Mesenchymal stem cell (in vitro differentiated cells and primary cell): ENCODE measurements at regions not wholly inside any gene's neighbourhood (a gene's known extent, or its start where the extent isn't known, plus 50 kb on each side); places are given as distances from the start of the nearest gene placed in this dataset.
"Not testable (repeated sequence)": the region's sequence is repeated elsewhere in the genome, so short reads cannot be mapped to it uniquely, and the experiment has no call there.

Experiments
- DNase-seq: peaks from one replicate; pipeline ENCODE4 v3.0.0-alpha.2; 2013
- H2AFZ ChIP-seq: one replicate; pipeline ENCODE4 v1.6.1; 2013; ENCODE audit warnings: low read depth, mild to moderate bottlenecking, control low read depth, inconsistent platforms, low read length, moderate library complexity
- H2AK5ac ChIP-seq: 2 replicates; pipeline ENCODE4 v1.6.1; 2013; ENCODE audit warnings: low read length, moderate library complexity, mild to moderate bottlenecking, inconsistent platforms; ENCODE audit not compliant: severe bottlenecking
- H2BK120ac ChIP-seq: one replicate; pipeline ENCODE4 v1.6.1; 2013; ENCODE audit warnings: low read depth, mild to moderate bottlenecking, inconsistent platforms, low read length, moderate library complexity
- H2BK12ac ChIP-seq, 2 experiments: one replicate each; pipeline ENCODE4 v1.6.1; 2013; ENCODE audit warnings: inconsistent platforms in 2 of 2, low read length in 2 of 2, mild to moderate bottlenecking in 2 of 2, moderate library complexity in 2 of 2, control low read depth in 1 of 2
- H2BK15ac ChIP-seq: one replicate; pipeline ENCODE4 v1.6.1; 2013; ENCODE audit warnings: mild to moderate bottlenecking, low read depth, inconsistent platforms; ENCODE audit not compliant: poor library complexity, severe bottlenecking
- H2BK5ac ChIP-seq: 2 replicates; pipeline ENCODE4 v1.6.1; 2013; ENCODE audit warnings: low read depth, mild to moderate bottlenecking, low read length, control low read depth, inconsistent platforms; ENCODE audit not compliant: poor library complexity, severe bottlenecking
- H3K14ac ChIP-seq, 2 experiments: one replicate each; pipeline ENCODE4 v1.6.1; 2013; ENCODE audit warnings: inconsistent platforms in 2 of 2, low read length in 2 of 2, control low read depth in 1 of 2, mild to moderate bottlenecking in 1 of 2, moderate library complexity in 1 of 2
- H3K18ac ChIP-seq, 2 experiments: one replicate each; pipeline ENCODE4 v1.6.1; 2013; ENCODE audit warnings: inconsistent platforms in 2 of 2, low read length in 2 of 2, control low read depth in 1 of 2, low read depth in 1 of 2, mild to moderate bottlenecking in 1 of 2
- H3K23ac ChIP-seq, 2 experiments: one replicate each; pipeline ENCODE4 v1.6.1; 2013; ENCODE audit warnings: inconsistent platforms in 2 of 2, low read length in 2 of 2, mild to moderate bottlenecking in 2 of 2, moderate library complexity in 2 of 2, control low read depth in 1 of 2
- H3K27ac ChIP-seq: 2 replicates; pipeline ENCODE4 v1.5.1; 2013; ENCODE audit warnings: mild to moderate bottlenecking, moderate library complexity, low read length, control low read depth, inconsistent platforms; ENCODE audit not compliant: poor library complexity, severe bottlenecking
- H3K27me3 ChIP-seq, 2 experiments: 2 replicates each; pipeline versions ENCODE4 v1.6.1 to v1.7.0; 2013; ENCODE audit warnings: low read length in 2 of 2, mild to moderate bottlenecking in 2 of 2, moderate library complexity in 2 of 2, control low read depth in 1 of 2, inconsistent platforms in 1 of 2; ENCODE audit not compliant: control insufficient read depth in 1 of 2, insufficient read depth in 1 of 2
- H3K36me3 ChIP-seq, 2 experiments: 2 replicates each; pipeline versions ENCODE4 v1.6.1 to v1.7.0; 2013; ENCODE audit warnings: low read length in 2 of 2, control low read depth in 1 of 2, inconsistent platforms in 1 of 2, low read depth in 1 of 2, mild to moderate bottlenecking in 1 of 2; ENCODE audit not compliant: insufficient read depth in 2 of 2, control insufficient read depth in 1 of 2
- H3K4ac ChIP-seq, 2 experiments: one replicate each; pipeline ENCODE4 v1.6.1; 2013; ENCODE audit warnings: inconsistent platforms in 2 of 2, low read length in 2 of 2, mild to moderate bottlenecking in 2 of 2, moderate library complexity in 2 of 2, control low read depth in 1 of 2, low read depth in 1 of 2
- H3K4me1 ChIP-seq: 2 replicates; pipeline ENCODE4 v1.6.1; 2013; ENCODE audit warnings: low read depth, low read length, control low read depth; ENCODE audit not compliant: control insufficient read depth, insufficient read depth
- H3K4me2 ChIP-seq: 2 replicates; pipeline ENCODE4 v1.6.1; 2013; ENCODE audit warnings: low read length, mild to moderate bottlenecking, inconsistent platforms; ENCODE audit not compliant: poor library complexity, severe bottlenecking
- H3K4me3 ChIP-seq, 2 experiments: 2 replicates each; pipeline versions ENCODE4 v1.5.1 to v1.7.0; 2013; ENCODE audit warnings: low read length in 2 of 2, mild to moderate bottlenecking in 2 of 2, control low read depth in 1 of 2, low read depth in 1 of 2; ENCODE audit not compliant: insufficient read depth in 1 of 2
- H3K79me1 ChIP-seq: replicated peaks from 2 replicates; pipeline ENCODE4 v1.6.1; 2013; ENCODE audit warnings: mild to moderate bottlenecking, control low read depth, low read length, inconsistent platforms; ENCODE audit not compliant: poor library complexity, severe bottlenecking
- H3K9ac ChIP-seq: 2 replicates; pipeline ENCODE4 v1.7.0; 2013; ENCODE audit warnings: mild to moderate bottlenecking, low read length, moderate library complexity
- H3K9me3 ChIP-seq: 2 replicates; pipeline ENCODE4 v1.7.0; 2013; ENCODE audit warnings: mild to moderate bottlenecking, low read length; ENCODE audit not compliant: control insufficient read depth
- H4K8ac ChIP-seq: one replicate; pipeline ENCODE4 v1.6.1; 2013; ENCODE audit warnings: inconsistent platforms, mild to moderate bottlenecking, low read length, moderate library complexity
- H4K91ac ChIP-seq: one replicate; pipeline ENCODE4 v1.6.1; 2013; ENCODE audit warnings: mild to moderate bottlenecking, low read length, inconsistent platforms
- WGBS: methylation state at CpG from one replicate; pipeline ENCODE4 v1.1.7; 2013; ENCODE audit warnings: mixed read lengths; 5-methylcytosine and 5-hydroxymethylcytosine counted together

GRCh38 chr19:27822336-27822735 lies 1390.6 kb downstream of the UQCRFS1 start:
- Histone ChIP-seq H3K79me1 (peaks cover 9% of the 10 kb centered on the region), H3K9me3 (peaks cover 2% of the 10 kb centered on the region), H2BK12ac (no peak overlapping the region), H2AFZ (no peak overlapping the region), H2AK5ac (no peak overlapping the region), H3K9ac (no peak overlapping the region), H3K4ac (no peak overlapping the region), H2BK120ac (no peak overlapping the region), H3K4me2 (no peak overlapping the region), H3K36me3 (no peaks in the 10 kb centered on the region), H3K23ac (no peak overlapping the region), H3K4me1 (no peaks in the 10 kb centered on the region), H2BK15ac (no peak overlapping the region), H4K91ac (no peak overlapping the region), H2BK5ac (no peak overlapping the region), H3K18ac (no peak overlapping the region), H4K8ac (no peak overlapping the region), H3K27me3 (no peaks in the 10 kb centered on the region), H3K27ac (no peak overlapping the region), H3K14ac (no peak overlapping the region), H3K4me3 (no peak overlapping the region)
- DNase-seq, result no peak
- WGBS, result 43% methylated on average over 2 of the region's 2 CpGs

DNA sequence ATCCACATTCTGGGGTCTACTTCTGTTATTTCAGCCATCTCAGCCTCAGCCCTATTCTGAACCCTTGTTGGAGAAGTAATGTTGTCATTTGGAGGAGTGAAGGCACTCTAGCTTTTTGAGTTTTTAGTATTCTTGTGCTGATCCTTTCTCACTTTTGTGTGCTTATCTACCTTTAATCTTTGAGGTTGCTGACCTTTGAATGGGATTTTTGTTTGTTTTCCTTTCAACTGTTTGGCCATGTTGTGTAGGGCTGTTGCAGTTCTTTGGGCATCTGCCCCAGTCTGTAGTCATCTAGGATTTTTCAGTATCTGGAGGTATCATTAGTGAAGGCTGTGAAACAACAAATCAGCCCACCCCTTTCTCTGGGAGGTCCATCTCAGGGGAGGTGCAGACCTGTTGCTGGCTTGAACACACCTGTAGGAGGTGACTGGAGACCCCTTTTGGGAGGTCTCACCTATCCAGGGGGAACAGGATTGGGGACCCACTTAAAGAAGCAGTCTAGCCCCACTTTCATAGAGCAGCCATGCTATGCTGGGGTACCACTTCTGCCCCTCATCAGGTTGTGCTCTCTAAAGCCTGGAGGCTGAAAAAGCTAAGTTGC lies 1391.4 kb downstream of the UQCRFS1 start:
- Histone ChIP-seq H2BK5ac (no peak overlapping the region), H2AFZ (no peak overlapping the region), H3K14ac (no peak overlapping the region), H3K9me3 (peaks cover 2% of the 10 kb centered on the region), H3K4me1 (no peaks in the 10 kb centered on the region), H3K9ac (no peak overlapping the region), H2AK5ac (no peak overlapping the region), H2BK120ac (no peak overlapping the region), H3K4me3 (no peak overlapping the region), H3K36me3 (no peaks in the 10 kb centered on the region), H3K4ac (no peak overlapping the region), H3K79me1 (peaks cover 9% of the 10 kb centered on the region), H4K91ac (no peak overlapping the region), H3K4me2 (no peak overlapping the region), H3K27ac (no peak overlapping the region), H2BK12ac (no peak overlapping the region), H3K27me3 (no peaks in the 10 kb centered on the region), H2BK15ac (no peak overlapping the region), H3K23ac (no peak overlapping the region), H4K8ac (no peak overlapping the region), H3K18ac (no peak overlapping the region)
- DNase-seq, result no peak

DNA sequence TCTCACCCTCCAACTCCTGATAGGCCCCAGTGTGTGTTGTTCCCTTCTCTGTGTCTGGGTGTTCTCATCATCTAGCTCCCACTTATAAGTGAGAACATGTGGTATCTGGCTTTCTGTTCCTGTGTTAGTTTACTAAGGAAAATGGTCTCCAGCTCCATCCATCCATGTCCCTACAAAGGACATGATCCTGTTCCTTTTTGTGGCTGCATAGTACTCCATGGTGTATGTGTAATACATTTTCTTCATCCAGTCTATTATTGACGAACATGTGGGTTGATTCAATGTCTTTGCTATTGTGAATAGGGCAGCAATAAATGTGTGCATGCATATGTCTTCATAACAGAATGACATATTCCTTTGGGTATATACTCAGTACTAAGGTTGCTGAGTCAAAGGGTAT lies 1397.0 kb downstream of the UQCRFS1 start:
- Histone ChIP-seq H3K4me1 (no peaks in the 10 kb centered on the region), H3K18ac (no peak overlapping the region), H4K8ac (no peak overlapping the region), H3K23ac (no peak overlapping the region), H3K14ac (no peak overlapping the region), H2AFZ (no peak overlapping the region), H3K4ac (no peak overlapping the region), H2BK120ac (no peak overlapping the region), H3K79me1 (no peaks in the 10 kb centered on the region), H2BK15ac (no peak overlapping the region), H4K91ac (no peak overlapping the region), H3K36me3 (no peaks in the 10 kb centered on the region), H3K27ac (no peak overlapping the region), H2BK12ac (no peak overlapping the region), H2AK5ac (no peak overlapping the region), H3K27me3 (no peaks in the 10 kb centered on the region), H2BK5ac (no peak overlapping the region), H3K9ac (no peak overlapping the region), H3K9me3 (no peaks in the 10 kb centered on the region), H3K4me2 (no peak overlapping the region), H3K4me3 (no peak overlapping the region)
- no CpG with 5 or more reads among the region's 1 CpG for WGBS
- DNase-seq, result no peak

GRCh38 chr19:27814834-27815233 lies 1398.1 kb downstream of the UQCRFS1 start:
- not testable (repeated sequence) for H3K9ac ChIP-seq, DNase-seq, H3K79me1 ChIP-seq

More at GRCh38 chr19:27814834-27815233, 1398.1 kb downstream of the UQCRFS1 start:
- not testable (repeated sequence) for H3K4me3 ChIP-seq, H3K4ac ChIP-seq, H3K27me3 ChIP-seq, H3K4me1 ChIP-seq, H4K91ac ChIP-seq, H3K9me3 ChIP-seq, H3K18ac ChIP-seq, H4K8ac ChIP-seq, H2AFZ ChIP-seq, H3K27ac ChIP-seq, H2BK120ac ChIP-seq, H3K36me3 ChIP-seq, H2AK5ac ChIP-seq, H3K4me2 ChIP-seq, H3K23ac ChIP-seq, H2BK5ac ChIP-seq, H3K14ac ChIP-seq, H2BK15ac ChIP-seq, H2BK12ac ChIP-seq
- WGBS, result 68% methylated on average over 3 of the region's 4 CpGs
